H9 (cell line): ENCODE measurements at regions not wholly inside any gene's neighbourhood (a gene's known extent, or its start where the extent isn't known, plus 50 kb on each side); places are given as distances from the start of the nearest gene placed in this dataset.

Source experiments
- DNase-seq: peaks from one replicate; pipeline ENCODE4 v3.0.0-alpha.2; 2017
- H2AFZ ChIP-seq: one replicate; pipeline ENCODE4 v1.6.1; 2013; ENCODE audit warnings: mild to moderate bottlenecking, low read length, control low read depth, moderate library complexity
- H2AK5ac ChIP-seq: 2 replicates; pipeline ENCODE4 v1.6.1; 2013; ENCODE audit warnings: low read length, control low read depth, mixed read lengths; ENCODE audit not compliant: insufficient read length
- H2BK120ac ChIP-seq: one replicate; pipeline ENCODE4 v1.6.1; 2013; ENCODE audit warnings: low read depth, mild to moderate bottlenecking, low read length, control low read depth, inconsistent platforms; ENCODE audit not compliant: poor library complexity, severe bottlenecking
- H2BK12ac ChIP-seq: 2 replicates; pipeline ENCODE4 v1.6.1; 2013; ENCODE audit warnings: low read length, control low read depth, mixed read lengths, low read depth; ENCODE audit not compliant: insufficient read length
- H2BK15ac ChIP-seq: 2 replicates; pipeline ENCODE4 v1.6.1; 2013; ENCODE audit warnings: low read depth, low read length, control low read depth
- H2BK20ac ChIP-seq: one replicate; pipeline ENCODE4 v1.6.1; 2013; ENCODE audit warnings: low read depth, mild to moderate bottlenecking, low read length, control low read depth, inconsistent platforms; ENCODE audit not compliant: poor library complexity, severe bottlenecking
- H2BK5ac ChIP-seq: 2 replicates; pipeline ENCODE4 v1.6.1; 2013; ENCODE audit warnings: low read length, control low read depth, mixed read lengths; ENCODE audit not compliant: insufficient read length
- H3K14ac ChIP-seq: 2 replicates; pipeline ENCODE4 v1.6.1; 2013; ENCODE audit warnings: low read length, control low read depth; ENCODE audit not compliant: insufficient read depth
- H3K18ac ChIP-seq: 2 replicates; pipeline ENCODE4 v1.6.1; 2013; ENCODE audit warnings: low read depth, mild to moderate bottlenecking, mixed read lengths, low read length, control low read depth; ENCODE audit not compliant: insufficient read length
- H3K23ac ChIP-seq: 2 replicates; pipeline ENCODE4 v1.6.1; 2013; ENCODE audit warnings: low read length, control low read depth, mixed read lengths, low read depth; ENCODE audit not compliant: insufficient read length
- H3K23me2 ChIP-seq: 2 replicates; pipeline ENCODE4 v1.6.1; 2013; ENCODE audit warnings: low read depth, mild to moderate bottlenecking, mixed read lengths, low read length, control low read depth; ENCODE audit not compliant: insufficient read length, poor library complexity, severe bottlenecking
- H3K27ac ChIP-seq: 2 replicates; pipeline ENCODE4 v1.5.1; 2013; ENCODE audit warnings: low read length, control low read depth, mixed read lengths, low read depth; ENCODE audit not compliant: insufficient read length
- H3K27me3 ChIP-seq: 2 replicates; pipeline ENCODE4 v1.6.1; 2013; ENCODE audit warnings: low read length, control low read depth, inconsistent platforms; ENCODE audit not compliant: insufficient read depth
- H3K4ac ChIP-seq: 2 replicates; pipeline ENCODE4 v1.6.1; 2013; ENCODE audit warnings: low read depth, mild to moderate bottlenecking, control low read depth, inconsistent platforms, low read length, moderate library complexity
- H3K4me1 ChIP-seq: 2 replicates; pipeline ENCODE4 v1.6.1; 2013; ENCODE audit warnings: low read length, control low read depth, inconsistent platforms; ENCODE audit not compliant: insufficient read depth
- H3K4me2 ChIP-seq: 2 replicates; pipeline ENCODE4 v1.6.1; 2013; ENCODE audit warnings: low read length, control low read depth, mixed read lengths; ENCODE audit not compliant: insufficient read length, insufficient read depth
- H3K56ac ChIP-seq: 2 replicates; pipeline ENCODE4 v1.6.1; 2013; ENCODE audit warnings: low read depth, mild to moderate bottlenecking, mixed read lengths, low read length, control low read depth; ENCODE audit not compliant: insufficient read length
- H3K79me1 ChIP-seq: 2 replicates; pipeline ENCODE4 v1.6.1; 2013; ENCODE audit warnings: low read depth, mild to moderate bottlenecking, moderate library complexity, low read length, control low read depth, inconsistent platforms; ENCODE audit not compliant: insufficient read depth, poor library complexity, severe bottlenecking
- H3K79me2 ChIP-seq: 2 replicates; pipeline ENCODE4 v1.6.1; 2013; ENCODE audit warnings: low read length, control low read depth, inconsistent platforms; ENCODE audit not compliant: insufficient read depth
- H3K9ac ChIP-seq: 2 replicates; pipeline ENCODE4 v1.6.1; 2013; ENCODE audit warnings: low read length, control low read depth, mixed read lengths; ENCODE audit not compliant: insufficient read length; ENCODE audit errors: extremely low read depth
- H3K9me3 ChIP-seq: one replicate; pipeline ENCODE4 v1.6.1; 2013; ENCODE audit warnings: low read depth, low read length, inconsistent platforms; ENCODE audit not compliant: control insufficient read depth
- H3T11ph ChIP-seq: one replicate; pipeline ENCODE4 v1.6.1; 2013; ENCODE audit warnings: mild to moderate bottlenecking, low read length, control low read depth, inconsistent platforms
- H4K20me1 ChIP-seq: one replicate; pipeline ENCODE4 v1.6.1; 2013; ENCODE audit not compliant: control insufficient read depth, insufficient read length, insufficient read depth
- H4K5ac ChIP-seq: 2 replicates; pipeline ENCODE4 v1.6.1; 2013; ENCODE audit warnings: low read depth, mild to moderate bottlenecking, mixed read lengths, low read length, control low read depth; ENCODE audit not compliant: insufficient read length
- H4K8ac ChIP-seq: replicated peaks from 2 replicates; pipeline ENCODE4 v1.6.1; 2013; ENCODE audit warnings: low read length, control low read depth, mixed read lengths, low read depth; ENCODE audit not compliant: insufficient read length
- H4K91ac ChIP-seq: 2 replicates; pipeline ENCODE4 v1.6.1; 2013; ENCODE audit warnings: low read depth, mild to moderate bottlenecking, moderate library complexity, mixed read lengths, low read length, control low read depth; ENCODE audit not compliant: insufficient read length
- H3K27ac Mint-ChIP-seq, 3 experiments: 2 replicates in 2 of 3; 3 replicates in 1 of 3; pipeline ENCODE4 v1.8.0; 2020 to 2021; ENCODE audit warnings: mixed read lengths in 3 of 3, mild to moderate bottlenecking in 1 of 3, moderate library complexity in 1 of 3
- H3K27me3 Mint-ChIP-seq: 2 replicates; pipeline ENCODE4 v1.8.0; 2021; ENCODE audit warnings: low read depth, mild to moderate bottlenecking, moderate library complexity, mixed read lengths
- H3K36me3 Mint-ChIP-seq, 3 experiments: 2 replicates in 2 of 3; 3 replicates in 1 of 3; pipeline ENCODE4 v1.8.0; 2020 to 2021; ENCODE audit warnings: low read depth in 3 of 3, mixed read lengths in 3 of 3; ENCODE audit not compliant: insufficient read depth in 1 of 3
- H3K4me1 Mint-ChIP-seq, 2 experiments: 2 replicates each; pipeline ENCODE4 v1.8.0; 2020; ENCODE audit warnings: mixed read lengths in 2 of 2
- H3K4me3 Mint-ChIP-seq, 2 experiments: 2 replicates in 1 of 2; 3 replicates in 1 of 2; pipeline ENCODE4 v1.8.0; 2020 to 2021; ENCODE audit warnings: mild to moderate bottlenecking in 2 of 2, mixed read lengths in 2 of 2, moderate library complexity in 1 of 2
- H3K9me3 Mint-ChIP-seq, 2 experiments: 2 replicates in 1 of 2; 3 replicates in 1 of 2; pipeline ENCODE4 v1.8.0; 2020; ENCODE audit warnings: mild to moderate bottlenecking in 2 of 2, mixed read lengths in 2 of 2, moderate library complexity in 1 of 2
- WGBS: extraction: QIAGEN DNeasy Blood & Tissue Kit; methylation state at CpG from one replicate; pipeline ENCODE4 v1.1.7; 2013; ENCODE audit warnings: missing lambda C conversion rate, low lambda C conversion rate, mixed read lengths; ENCODE audit not compliant: insufficient read length; ENCODE audit errors: extremely low coverage; 5-methylcytosine and 5-hydroxymethylcytosine counted together
- TF ChIP-seq, protein P1 (sequence below): fragments of 200-600 bp; sonication (generic); conservative IDR thresholded peaks from 3 replicates; pipeline ENCODE4 v1.8.0; 2021; ENCODE audit warnings: antibody characterized with exemption, mild to moderate bottlenecking

DNA sequence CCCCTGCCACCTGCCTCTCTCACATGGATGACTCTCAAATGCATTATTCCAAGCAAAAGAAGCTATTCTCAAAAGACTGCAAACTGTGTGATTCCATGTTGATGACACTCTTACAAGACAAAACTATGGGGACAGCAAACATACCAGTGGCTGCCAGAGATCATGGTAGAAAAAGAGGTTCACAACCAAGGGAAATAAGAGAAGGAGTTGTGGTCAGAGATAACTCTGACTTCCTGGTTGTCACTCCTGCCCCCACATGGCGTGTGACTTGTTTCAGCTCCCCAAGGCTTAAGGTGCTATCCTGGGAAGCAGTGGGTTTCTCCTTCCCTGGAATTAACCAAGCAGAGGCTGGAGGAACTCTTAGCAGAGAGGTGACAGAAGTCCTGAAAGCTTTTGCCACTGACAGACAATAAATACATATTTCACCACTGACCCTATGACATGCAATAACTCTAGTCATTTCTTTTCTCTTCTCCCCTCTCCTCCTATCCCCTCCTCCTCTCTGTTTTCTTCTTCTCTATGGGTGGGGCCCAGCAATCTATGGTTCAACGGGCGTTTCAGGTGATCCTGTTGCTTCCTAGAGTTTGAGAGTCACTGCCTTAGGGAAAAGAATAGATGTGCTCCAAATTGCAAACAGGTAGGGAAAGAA is 185.1 kb downstream of the FCRL5 start:
- TF ChIP-seq, protein P1, sequence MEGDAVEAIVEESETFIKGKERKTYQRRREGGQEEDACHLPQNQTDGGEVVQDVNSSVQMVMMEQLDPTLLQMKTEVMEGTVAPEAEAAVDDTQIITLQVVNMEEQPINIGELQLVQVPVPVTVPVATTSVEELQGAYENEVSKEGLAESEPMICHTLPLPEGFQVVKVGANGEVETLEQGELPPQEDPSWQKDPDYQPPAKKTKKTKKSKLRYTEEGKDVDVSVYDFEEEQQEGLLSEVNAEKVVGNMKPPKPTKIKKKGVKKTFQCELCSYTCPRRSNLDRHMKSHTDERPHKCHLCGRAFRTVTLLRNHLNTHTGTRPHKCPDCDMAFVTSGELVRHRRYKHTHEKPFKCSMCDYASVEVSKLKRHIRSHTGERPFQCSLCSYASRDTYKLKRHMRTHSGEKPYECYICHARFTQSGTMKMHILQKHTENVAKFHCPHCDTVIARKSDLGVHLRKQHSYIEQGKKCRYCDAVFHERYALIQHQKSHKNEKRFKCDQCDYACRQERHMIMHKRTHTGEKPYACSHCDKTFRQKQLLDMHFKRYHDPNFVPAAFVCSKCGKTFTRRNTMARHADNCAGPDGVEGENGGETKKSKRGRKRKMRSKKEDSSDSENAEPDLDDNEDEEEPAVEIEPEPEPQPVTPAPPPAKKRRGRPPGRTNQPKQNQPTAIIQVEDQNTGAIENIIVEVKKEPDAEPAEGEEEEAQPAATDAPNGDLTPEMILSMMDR = no peak
- Histone ChIP-seq H3K9ac (no peak overlapping the region), H2AFZ (no peak overlapping the region), H3K18ac (no peak overlapping the region), H3K4me2 (no peak overlapping the region), H2BK15ac (no peak overlapping the region), H3K23ac (no peak overlapping the region), H3T11ph (no peak overlapping the region), H3K56ac (no peak overlapping the region), H4K5ac (no peak overlapping the region), H2BK12ac (no peak overlapping the region), H3K27me3 (no peaks in the 10 kb centered on the region), H3K27ac (no peak overlapping the region), H3K4ac (no peak overlapping the region), H2AK5ac (no peak overlapping the region), H2BK120ac (no peak overlapping the region), H3K4me1 (peaks cover 5% of the 10 kb centered on the region; the same call in 1 of the 2 replicates), H3K23me2 (no peaks in the 10 kb centered on the region), H4K8ac (no peak overlapping the region), H3K9me3 (no peaks in the 10 kb centered on the region), H3K14ac (no peak overlapping the region), H3K79me2 (no peaks in the 10 kb centered on the region), H2BK20ac (no peak overlapping the region), H2BK5ac (no peak overlapping the region), H3K79me1 (no peaks in the 10 kb centered on the region), H4K20me1 (no peaks in the 10 kb centered on the region), H4K91ac (no peak overlapping the region)
- DNase-seq = no peak
- Mint-ChIP-seq H3K4me3 (no peak overlapping the region), H3K27ac (no peak overlapping the region), H3K36me3 (no peaks in the 10 kb centered on the region), H3K4me1 (peaks cover 3 to 12% of the 10 kb centered on the region in 2 experiments), H3K27me3 (no peaks in the 10 kb centered on the region; the same call in 1 of the 2 replicates), H3K9me3 (peaks cover 0 to 4% of the 10 kb centered on the region in 2 experiments; a peak in 1 of 5 replicates)
- no CpG with 5 or more reads among the region's 3 CpGs for WGBS
